Cerebellar cortex (tissue), 1 donor: ENCODE measurements at regions not wholly inside any gene's neighbourhood (a gene's known extent, or its start where the extent isn't known, plus 50 kb on each side); places are given as distances from the start of the nearest gene placed in this dataset.
"Not testable (repeated sequence)": the region's sequence is repeated elsewhere in the genome, so short reads cannot be mapped to it uniquely, and the experiment has no call there.

ENCODE experiments used
- DNase-seq: peaks from one replicate; pipeline ENCODE4 v3.0.0-alpha.2; 2015; ENCODE audit warnings: low spot score

DNA sequence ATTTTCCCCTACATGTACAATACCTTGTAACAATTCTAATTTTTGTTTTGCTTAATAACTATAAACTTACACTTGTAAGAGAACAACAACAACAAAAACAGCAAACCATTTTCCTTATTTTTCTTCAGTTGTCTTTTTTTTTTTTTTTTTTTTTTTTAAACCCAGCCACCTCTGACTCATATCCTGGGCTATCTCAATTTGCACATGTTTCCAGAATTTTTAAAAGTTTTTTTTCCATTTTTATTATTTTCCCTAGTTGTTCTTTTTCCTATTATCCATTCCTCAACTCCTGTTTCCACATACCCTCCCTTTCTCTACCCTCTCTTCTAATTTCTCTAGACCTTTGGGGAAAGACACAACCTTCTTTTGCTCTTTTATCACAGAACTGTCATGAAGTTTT, 112.5 kb downstream of the EFEMP1 start:
- DNase-seq = no peak

GRCh38 chr2:55810622-55811020, 113.0 kb downstream of the EFEMP1 start:
- DNase-seq = no peak

DNA sequence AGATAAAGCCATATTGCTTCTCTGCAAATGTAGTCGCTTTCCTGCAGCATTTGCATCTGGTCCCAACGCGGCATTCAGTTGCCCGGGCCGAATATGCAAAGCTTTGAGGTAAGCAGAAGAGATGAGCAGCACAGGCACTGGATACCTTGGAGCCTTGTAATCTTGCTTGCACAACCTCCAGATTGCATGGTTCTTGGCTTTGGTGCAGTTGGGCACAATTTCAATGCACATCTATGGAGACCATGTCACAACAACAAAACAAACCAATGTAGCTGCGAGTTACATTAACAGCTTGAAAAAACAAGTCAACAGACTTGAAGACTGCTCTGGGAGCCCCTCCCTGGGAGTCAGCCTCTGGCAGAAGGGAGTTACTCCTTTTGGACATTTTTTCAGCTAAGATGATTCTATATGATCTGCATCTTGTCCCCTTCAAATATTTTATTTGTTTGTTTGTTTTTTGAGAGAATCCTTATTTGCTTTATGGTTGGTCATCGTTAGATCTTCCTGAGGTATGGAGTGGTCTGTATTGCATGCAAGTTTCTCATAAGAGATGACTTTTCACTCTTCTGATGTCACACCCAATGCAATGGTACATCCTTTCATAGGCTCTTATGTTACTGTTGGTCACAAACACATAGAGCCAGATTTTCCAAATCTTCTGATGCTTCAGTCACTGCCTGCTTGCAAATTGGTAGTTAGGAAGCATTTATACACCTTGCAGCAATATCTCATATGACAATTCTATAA, 113.5 kb downstream of the EFEMP1 start:
- no peak for DNase-seq

- no peak for DNase-seq
Observed at GRCh38 chr2:55807900-55808299, 114.3 kb upstream of the PNPT1 start.

DNA sequence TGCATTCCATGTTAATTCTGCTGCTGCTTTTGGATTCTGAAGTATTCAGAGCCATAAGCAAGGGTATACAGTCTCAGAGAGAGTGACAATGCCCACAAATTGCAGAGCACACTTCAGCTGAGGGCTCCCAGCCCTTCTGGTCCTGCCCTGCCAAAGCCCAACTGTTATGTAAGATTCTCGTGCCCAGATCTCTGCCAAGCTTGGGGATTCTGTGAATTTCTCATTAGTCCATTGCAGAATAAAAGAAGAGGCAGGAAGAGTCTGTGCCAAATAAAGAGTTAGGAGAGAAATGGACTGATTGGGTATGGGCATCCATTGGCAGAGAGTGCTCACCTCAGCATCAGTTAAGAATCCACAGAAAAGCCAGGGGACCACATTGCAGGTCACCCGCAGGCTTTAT, 112.0 kb upstream of the PNPT1 start:
- DNase-seq = peak; percentile 14

- peak; percentile 29 for DNase-seq
Observed at GRCh38 chr2:55804535-55804934, 110.9 kb upstream of the PNPT1 start.

- DNase-seq = no peak
Observed at GRCh38 chr2:55802067-55802466, 108.4 kb upstream of the PNPT1 start.

DNA sequence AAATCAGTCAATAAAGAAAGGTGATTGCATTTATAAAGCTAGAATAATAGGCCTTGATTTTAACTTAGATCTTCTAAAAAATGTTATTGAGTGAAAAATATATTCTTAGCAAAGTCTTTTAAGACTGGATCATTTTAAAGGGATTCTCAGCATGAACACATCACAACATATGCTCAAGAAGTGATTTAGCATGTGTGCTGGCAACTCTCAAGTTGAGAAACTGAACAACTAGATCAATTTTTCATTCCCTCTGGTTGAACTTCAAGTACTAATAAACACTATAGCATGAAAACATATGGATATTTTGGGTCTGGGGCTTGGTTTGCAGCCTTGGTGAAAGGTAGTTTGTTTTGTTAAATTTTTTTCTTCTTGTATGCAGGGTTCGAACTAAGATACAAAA, 107.8 kb upstream of the PNPT1 start:
- DNase-seq = no peak

DNA sequence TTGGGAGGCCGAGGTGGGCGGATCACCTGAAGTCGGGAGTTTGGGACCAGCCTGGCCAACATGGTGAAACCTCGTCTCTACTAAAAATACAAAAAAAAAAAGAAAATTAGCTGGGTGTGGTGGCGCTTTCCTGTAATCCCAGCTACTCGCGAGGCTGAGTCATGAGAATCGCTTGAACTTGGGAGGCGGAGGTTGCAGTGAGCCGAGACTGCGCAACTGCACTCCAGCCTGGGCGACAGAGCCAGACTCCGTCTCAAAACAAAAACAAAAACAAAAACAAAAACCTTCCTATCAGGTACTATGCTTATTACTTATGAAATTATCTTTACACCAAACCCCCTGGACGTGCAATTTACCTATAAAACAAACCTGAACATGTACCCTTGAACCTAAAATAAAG, 106.0 kb upstream of the PNPT1 start:
- DNase-seq = not testable (repeated sequence)

- DNase-seq = no peak
Observed at GRCh38 chr2:55796121-55796520, 102.5 kb upstream of the PNPT1 start.

- DNase-seq = not testable (repeated sequence)
Observed at GRCh38 chr2:55793602-55794001, 100.0 kb upstream of the PNPT1 start.

- no peak for DNase-seq
Observed at GRCh38 chr2:55786280-55786679, 92.6 kb upstream of the PNPT1 start.

DNA sequence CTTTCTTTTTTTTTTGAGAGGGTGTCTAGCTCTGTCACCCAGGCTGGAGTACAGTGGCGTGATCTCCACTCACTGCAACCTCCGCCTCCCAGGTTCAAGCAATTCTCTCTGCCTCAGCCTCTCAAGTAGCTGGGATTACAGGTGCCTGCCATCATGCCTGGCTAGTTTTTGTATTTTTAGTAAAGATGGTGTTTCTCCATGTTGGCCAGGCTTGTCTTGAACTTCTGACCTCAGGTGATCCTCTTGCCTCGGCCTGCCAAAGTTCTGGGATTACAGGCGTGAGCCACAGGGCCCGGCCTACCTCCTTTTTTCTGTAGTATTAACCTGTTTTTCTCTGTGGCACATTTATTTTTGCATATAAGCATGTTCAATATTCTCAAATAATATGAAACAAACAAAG, 90.1 kb upstream of the PNPT1 start:
- not testable (repeated sequence) for DNase-seq

DNA sequence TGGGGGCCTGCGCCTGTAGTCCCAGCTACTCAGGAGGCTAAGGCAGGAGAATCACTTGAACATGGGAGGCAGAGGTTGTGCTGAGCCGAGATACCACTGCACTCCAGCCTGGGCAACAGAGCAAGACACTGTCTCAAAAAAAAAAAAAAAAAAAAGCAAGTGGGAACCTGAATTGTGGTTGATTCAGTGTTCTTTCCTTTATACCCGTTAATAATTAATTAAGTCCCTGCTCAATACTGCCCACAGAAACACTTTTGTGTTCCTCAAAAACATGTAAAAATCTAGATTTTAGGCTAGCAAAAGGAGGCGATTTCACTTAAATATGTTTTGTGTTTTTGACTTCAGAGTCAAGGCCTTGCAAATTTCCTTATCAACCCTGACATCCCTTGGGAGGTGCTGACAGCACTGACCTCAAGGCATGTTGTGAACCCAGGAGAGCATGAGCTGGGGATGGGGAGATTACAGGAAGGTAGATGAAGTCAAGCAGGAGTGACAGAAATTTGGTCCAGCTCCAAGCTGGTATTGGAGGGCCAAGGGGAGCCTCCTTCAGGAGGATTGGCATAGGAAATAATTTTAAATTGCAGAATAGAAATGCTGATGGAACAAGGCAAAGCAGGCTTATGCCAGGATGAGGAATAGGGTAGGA, 89.0 kb upstream of the PNPT1 start:
- DNase-seq = no peak

GRCh38 chr2:55781542-55781941, 87.9 kb upstream of the PNPT1 start:
- DNase-seq = no peak

DNA sequence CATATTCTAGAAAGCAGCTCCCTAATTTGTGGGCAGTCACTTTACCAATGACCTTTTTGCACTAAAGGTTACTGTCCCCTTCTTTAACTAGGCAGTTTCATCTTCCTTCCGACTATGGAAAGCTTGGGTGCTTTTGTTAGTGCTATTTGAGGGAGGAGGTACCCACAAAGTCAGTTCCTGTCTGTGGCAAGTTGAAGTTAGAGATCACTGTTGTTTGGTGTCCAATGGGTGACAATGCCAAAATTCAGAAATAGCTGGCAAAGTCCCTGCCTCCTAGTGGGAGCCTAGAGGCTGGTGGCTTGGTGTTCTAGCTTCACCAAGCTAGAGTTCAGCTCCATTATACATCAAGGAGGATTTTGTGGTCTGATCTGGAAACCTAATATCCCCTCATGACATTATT, 87.1 kb upstream of the PNPT1 start:
- DNase-seq = no peak

GRCh38 chr2:55779459-55780421, 86.1 kb upstream of the PNPT1 start:
- DNase-seq = no peak

GRCh38 chr2:55776966-55777365, 83.3 kb upstream of the PNPT1 start:
- DNase-seq = no peak

- no peak for DNase-seq
Observed at GRCh38 chr2:55776479-55776878, 82.8 kb upstream of the PNPT1 start.

DNA sequence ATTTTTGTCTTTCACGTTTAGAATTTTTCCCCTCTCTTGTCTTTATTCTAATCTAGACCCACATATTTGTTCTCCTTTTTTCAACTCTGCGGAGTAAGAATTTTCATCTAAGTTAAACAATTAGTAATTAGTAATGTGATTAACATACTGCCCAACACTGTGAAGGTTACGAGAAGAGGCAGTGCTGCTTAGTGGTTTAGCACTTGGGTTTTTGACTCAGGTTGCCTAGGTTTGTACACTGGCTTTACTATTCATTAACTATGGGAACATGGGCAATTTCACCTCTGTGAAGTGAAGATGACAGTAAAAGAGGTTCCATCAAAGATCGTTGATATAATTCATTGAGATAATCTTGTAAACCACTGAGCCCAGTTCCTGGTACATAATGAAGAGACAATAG, 82.2 kb upstream of the PNPT1 start:
- DNase-seq = no peak

DNA sequence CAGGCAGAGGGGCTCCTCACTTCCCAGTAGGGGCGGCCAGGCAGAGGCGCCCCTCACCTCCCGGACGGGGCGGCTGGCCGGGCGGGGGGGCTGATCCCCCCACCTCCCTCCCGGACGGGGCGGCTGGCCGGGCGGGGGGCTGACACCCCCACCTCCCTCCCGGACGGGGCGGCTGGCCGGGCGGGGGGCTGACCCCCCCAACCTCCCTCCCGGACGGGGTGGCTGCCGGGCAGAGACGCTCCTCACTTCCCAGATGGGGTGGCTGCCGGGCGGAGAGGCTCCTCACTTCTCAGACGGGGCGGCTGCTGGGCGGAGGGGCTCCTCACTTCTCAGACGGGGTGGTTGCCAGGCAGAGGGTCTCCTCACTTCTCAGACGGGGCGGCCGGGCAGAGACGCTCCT, 80.0 kb upstream of the PNPT1 start:
- DNase-seq = not testable (repeated sequence)

DNA sequence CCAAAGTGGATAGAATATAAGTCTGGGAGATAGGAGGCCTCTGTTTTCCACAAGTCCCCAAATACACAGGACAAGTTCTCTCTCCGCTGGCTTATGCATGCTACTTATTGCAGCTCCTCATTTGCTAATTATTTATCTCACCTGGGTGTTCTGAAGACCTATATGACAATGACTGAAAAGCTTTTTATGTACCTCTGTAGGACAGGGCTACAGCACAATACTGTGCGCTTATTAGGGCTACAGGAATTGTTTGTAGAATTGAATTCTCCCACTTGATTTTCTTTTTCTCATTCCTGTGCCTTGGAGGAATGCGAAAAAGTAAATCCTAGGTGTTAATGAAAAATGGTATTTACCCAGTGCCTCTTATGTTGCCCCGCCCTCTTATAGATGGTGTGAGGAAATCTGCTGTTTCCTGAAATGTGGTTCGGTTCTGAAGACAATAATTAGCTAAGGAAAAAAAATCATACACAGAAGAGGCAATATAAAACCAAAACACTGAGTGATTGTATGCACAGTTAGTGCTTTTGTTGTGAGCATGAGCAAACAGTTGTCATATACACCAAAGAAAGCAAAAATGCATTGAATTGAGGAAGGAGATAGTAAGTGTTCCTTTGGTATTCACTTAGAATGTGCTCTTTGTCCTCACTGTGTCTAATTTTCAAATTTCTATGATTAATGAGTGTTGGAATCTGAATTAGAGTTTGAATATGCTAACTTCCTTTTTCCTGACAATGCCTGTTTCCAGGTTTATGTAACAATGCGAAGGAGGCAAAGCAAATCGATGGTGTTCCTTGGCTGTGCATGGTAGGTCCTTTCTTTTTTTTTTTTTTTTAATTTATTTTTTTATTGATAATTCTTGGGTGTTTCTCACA, 78.7 kb upstream of the PNPT1 start:
- no peak for DNase-seq
